ENCODE measurements at regions not wholly inside any gene's neighbourhood (a gene's known extent, or its start where the extent isn't known, plus 50 kb on each side); places are given as distances from the start of the nearest gene placed in this dataset.
A peak's percentile ranks its signal among the peaks of the same experiment; 100 is the strongest.

GRCh38 chr5:106759152-106759551, 911.6 kb downstream of the EFNA5 start:
- no peak for DNase-seq

DNA sequence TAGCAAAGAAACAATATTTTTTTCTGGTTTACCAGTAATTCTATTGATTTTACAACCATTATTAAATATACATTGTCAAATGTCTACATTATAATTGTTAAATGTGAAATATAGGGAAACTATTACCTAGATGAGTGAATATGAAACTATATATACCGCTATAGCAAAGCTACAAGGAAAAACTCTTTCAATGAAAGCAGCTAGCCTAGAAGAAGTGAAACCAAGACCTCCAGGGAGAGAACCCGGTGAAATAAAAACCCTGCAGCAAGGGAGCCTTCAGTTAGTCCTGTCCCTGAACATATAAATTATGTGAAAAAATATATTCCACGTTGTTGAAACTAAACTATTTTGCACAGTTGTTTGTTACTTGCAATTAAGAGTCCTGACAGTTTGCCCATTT, 913.1 kb downstream of the EFNA5 start:
- no peak for DNase-seq

DNA sequence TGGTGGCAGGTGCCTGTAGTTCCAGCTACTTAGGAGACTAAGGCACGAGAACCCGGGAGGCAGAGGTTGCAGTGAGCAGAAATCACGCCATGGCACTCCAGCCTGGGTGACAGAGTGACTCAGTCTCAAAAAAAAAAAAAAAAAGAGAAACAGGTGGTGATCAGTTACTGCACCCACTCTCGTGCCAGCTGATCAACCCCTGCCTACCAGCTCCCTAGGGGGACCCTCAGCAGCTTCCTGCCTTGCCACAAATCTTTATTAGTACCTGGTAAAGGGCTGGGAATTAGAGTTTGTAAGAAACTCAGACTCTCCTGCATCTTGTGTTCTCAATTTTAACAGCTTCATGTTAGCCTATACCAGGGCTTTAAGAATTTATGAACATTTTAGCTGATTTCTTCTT, 914.9 kb downstream of the EFNA5 start:
- DNase-seq = peak; percentile 16

GRCh38 chr5:106755066-106755465, 915.7 kb downstream of the EFNA5 start:
- no peak for DNase-seq

- DNase-seq = no peak
These were observed 920.9 kb downstream of the EFNA5 start for GRCh38 chr5:106749826-106750225.

DNA sequence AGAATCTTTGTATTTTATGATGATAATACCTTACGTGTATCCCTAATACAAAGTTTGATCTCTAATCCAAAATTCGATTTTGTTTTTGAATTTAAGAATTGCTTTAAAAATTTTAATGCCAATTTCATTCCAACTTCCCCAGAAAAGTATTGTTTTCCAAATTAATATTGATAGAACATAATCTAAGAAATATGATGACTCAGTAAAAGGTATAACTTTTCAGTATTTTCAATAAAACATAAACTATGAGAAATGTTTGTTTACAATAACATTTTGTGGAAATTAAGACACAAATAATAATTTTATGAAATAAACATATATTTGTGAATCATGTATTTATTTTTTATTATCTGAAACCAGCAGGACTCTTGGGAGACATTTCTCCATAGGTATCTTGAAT, 931.6 kb downstream of the EFNA5 start:
- DNase-seq = no peak

GRCh38 chr5:106737111-106737510, 933.6 kb downstream of the EFNA5 start:
- no peak for DNase-seq

DNA sequence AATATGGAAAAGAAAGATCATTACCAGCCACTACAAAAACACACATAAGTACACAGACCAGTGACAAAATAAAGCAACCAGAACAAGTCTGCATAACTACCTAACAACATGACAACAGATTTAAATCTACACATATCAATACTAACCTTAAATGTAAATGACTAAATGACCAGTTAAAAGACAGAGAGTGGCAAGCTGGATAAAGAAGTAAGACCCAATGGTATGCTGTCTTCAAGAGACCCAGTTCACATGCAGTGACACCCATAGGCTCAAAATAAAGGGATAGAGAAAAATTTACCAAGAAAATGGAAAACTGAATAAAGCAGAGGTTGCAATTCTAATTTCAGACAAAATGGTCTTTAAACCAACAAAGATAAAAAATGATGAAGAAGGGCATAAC, 938.1 kb downstream of the EFNA5 start:
- no peak for DNase-seq

- no peak for DNase-seq
These were observed 939.8 kb downstream of the EFNA5 start for GRCh38 chr5:106730912-106731311.

DNA sequence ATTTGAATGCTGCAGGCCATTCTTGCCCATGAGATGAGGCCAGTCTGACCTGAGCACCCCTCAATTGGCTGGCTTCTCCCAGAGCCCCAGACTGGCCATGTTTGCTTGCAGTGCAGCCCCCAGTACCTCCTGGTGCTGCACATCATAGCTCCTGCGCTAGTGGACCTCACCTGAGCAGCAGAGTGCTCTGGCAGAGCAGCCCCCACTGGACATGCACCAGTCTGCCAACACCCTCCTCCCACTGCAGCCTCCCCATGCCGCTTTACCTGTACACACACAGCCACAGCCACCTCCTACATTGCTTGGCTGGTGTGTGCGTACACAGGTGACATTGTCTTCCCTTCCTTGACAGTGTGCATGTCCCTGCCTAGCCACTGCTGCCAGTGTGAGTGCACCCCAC, 940.2 kb downstream of the EFNA5 start:
- no peak for DNase-seq

DNA sequence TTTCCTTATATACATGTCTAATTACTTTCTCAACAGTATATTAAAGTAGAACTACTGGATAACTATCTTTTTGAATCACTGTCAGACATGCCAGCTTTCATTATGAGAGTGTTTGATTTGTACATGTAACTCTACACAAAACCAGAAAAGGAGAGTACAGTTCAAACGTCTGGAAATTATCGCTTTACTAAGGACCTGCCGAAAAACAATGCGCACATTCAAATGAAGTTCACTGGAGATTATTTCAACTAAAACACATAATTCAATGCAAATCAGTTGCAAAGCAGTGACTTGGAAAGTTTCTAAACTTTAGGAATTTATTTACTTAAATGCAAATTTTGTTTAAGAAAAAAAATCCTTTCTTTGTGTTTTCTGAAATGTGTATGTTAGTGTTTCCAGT, 942.5 kb downstream of the EFNA5 start:
- DNase-seq = no peak

DNA sequence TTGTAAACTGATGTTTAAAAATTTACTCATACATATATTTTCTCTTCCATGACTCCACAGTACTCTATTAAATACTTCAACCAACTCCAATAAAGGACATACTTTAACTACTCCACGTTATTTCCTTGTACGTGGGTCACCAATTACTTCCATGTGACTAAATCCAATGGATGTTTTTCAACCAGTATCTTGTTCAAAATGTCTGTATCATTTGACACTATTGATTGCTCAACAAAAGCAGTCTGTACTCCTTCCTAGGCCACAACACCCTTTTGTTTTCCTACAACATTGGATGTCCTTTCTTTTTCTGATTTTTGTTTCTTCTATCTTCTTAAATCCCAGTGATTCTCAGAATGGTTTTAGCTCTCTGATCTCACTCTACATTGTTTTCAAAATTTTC, 943.7 kb downstream of the EFNA5 start:
- DNase-seq = no peak

GRCh38 chr5:106720367-106720766, 950.4 kb downstream of the EFNA5 start:
- DNase-seq = no peak

DNA sequence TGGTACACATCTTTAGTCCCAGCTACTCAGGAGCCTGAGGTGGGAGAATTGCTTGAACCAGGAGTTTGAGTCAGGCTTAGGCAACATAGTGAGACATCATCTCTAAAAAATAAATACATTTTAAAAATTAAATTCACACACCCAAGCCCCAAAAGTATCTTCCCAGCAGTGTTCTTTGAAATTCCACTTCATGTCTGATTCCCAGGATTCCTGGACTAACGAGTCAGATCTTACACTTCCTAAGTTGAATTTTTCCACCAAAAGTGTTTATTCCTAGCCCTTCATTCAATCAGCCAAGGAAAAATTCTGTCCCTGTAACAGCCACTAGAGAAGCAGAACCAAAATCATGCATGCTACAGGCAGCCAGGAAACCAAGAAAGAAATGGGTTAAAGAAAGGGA, 970.9 kb downstream of the EFNA5 start:
- no peak for DNase-seq

GRCh38 chr5:106699198-106699597, 971.5 kb downstream of the EFNA5 start:
- DNase-seq = no peak

DNA sequence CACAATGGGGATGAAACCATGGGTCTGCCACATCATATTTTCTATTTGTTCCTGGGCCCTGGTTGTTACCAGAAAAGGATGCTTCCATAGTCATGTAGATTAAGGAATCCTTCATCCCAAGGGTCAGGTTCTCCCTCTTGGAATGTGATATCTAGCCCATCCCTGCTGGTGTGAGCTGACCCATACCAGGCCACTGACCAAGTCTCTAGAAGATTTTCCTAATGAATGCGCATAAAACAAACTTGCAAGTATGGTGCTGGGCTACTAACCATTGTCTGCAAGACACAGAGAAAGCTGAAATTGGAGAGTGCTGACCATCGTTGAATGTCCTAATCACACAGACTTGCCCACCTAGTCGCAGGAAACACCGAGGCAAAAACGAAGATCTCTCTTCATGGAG, 972.6 kb downstream of the EFNA5 start:
- no peak for DNase-seq

DNA sequence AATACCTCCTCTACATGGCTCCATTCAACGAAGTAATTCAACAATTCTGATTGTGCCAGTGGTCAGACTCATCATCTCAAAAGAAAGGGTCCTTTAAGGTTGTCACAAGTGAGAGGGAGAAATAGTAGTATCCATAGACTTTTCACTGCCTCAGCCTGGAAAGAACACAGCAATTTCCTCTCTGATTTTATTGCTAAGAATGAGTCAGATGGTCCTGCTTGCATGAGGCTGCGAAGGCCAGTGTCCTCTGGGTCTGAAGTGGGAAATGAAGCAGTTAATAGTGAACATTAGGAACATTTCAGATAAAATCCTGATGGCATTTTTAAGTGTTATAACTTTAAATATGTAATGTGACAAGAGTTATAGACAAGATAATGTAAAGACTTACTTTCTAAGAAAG, 979.0 kb downstream of the EFNA5 start:
- DNase-seq = no peak

- no peak for DNase-seq
These were observed 980.2 kb downstream of the EFNA5 start for GRCh38 chr5:106690585-106690984.

- DNase-seq = no peak
These were observed 990.4 kb downstream of the EFNA5 start for GRCh38 chr5:106680330-106680729.

DNA sequence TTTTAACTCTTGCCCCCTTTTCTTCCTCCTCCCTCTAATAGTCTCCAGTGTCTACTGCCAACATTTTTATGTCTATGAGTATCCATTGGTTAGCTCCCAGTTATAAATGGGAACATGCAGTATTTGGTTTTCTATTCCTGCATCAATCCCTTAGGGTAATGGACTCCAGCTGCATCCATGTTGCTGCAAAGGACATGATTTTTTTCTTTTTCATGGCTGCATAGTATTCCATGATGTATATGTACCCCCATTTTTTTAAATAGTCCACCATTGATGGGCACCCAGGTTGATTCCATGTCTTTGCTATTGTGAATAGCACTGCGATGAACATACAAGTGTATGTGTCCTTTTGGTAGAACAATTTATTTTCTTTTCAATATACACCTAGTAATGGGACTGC, 993.7 kb downstream of the EFNA5 start:
- no peak for DNase-seq

DNA sequence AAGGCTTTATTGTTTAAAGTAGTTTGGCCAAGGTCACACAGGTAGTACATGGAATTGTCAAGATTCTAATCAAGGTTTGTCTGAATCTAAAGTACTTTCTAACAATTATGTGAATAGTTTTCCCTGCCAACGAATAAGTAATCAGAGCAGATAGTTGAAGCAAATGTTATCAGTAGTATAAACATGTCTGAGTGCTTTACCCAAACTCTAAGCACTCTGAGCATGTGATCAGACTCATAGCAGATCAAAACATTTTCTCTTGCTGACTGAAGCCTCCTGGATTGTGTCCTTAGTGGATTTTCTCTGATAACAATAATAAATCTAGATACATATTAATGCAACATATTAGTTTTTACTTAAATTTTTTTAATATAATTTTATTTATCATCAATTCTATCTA, 995.0 kb downstream of the EFNA5 start:
- DNase-seq = no peak

GRCh38 chr5:106673941-106674340, 996.8 kb downstream of the EFNA5 start:
- no peak for DNase-seq

DNA sequence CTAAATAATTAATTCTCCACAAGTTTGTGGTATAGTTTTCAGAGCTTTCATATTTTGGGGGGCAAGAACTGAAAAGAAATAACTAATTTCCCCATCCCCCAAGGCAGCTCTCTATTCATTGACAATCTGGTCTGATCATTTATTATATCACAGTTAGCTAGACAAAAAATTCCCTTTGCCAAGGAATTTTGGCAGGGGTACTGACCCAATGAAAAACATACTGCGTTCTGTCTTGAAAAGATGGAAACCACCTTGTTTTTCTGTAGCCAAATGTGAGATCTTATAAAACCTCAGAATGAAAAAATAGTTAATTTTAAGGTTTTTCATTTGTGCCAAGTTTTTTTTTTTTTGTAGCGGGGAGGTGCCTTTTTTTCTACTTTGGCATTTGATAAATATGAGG, 1008.9 kb downstream of the EFNA5 start:
- no peak for DNase-seq

- no peak for DNase-seq
These were observed 1010.1 kb downstream of the EFNA5 start for GRCh38 chr5:106660681-106661080.

DNA sequence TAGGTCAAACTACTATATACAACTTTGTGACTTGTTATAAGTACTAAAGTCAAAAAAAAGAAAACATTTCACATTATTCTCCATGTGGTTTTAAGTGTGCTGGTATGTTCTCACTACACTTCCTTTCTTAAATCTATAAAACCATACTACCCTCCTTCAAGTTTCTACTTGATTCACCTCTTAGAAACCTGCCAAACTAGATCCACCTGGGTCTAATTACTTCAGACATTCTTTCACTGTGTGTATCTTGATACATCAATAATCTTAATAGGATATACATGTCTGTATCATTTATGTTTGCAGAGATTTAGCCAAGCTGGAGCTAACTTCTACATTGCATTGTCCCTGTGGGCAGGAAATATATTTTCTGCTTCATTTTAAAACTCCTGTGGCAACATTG, 1012.6 kb downstream of the EFNA5 start:
- no peak for DNase-seq

- DNase-seq = no peak
These were observed 1013.9 kb downstream of the EFNA5 start for GRCh38 chr5:106656821-106657220.
